Hepatocyte (in vitro differentiated cells): ENCODE measurements at regions not wholly inside any gene's neighbourhood (a gene's known extent, or its start where the extent isn't known, plus 50 kb on each side); places are given as distances from the start of the nearest gene placed in this dataset.

ENCODE experiments used
- DNase-seq: peaks from one replicate; pipeline ENCODE4 v3.0.0-alpha.2; 2016; ENCODE audit warnings: low spot score
- H2AFZ ChIP-seq: fragments of 200-600 bp; sonication (generic); 2 replicates; pipeline ENCODE4 v1.6.0; 2016; ENCODE audit warnings: antibody characterized with exemption, mild to moderate bottlenecking
- H3K27ac ChIP-seq: fragments of 200-600 bp; sonication (generic); 2 replicates; pipeline ENCODE4 v1.5.1; 2016; ENCODE audit warnings: mild to moderate bottlenecking
- H3K27me3 ChIP-seq: fragments of 200-600 bp; sonication (generic); 2 replicates; pipeline ENCODE4 v1.6.1; 2016
- H3K36me3 ChIP-seq: fragments of 200-600 bp; sonication (generic); replicated peaks from 2 replicates; pipeline ENCODE4 v1.5.1; 2016; ENCODE audit warnings: low read depth; ENCODE audit not compliant: insufficient read depth
- H3K4me1 ChIP-seq: fragments of 200-600 bp; sonication (generic); 2 replicates; pipeline ENCODE4 v1.5.1; 2016; ENCODE audit warnings: mild to moderate bottlenecking, moderate library complexity; ENCODE audit not compliant: insufficient read depth
- H3K4me2 ChIP-seq: fragments of 200-600 bp; sonication (generic); 2 replicates; pipeline ENCODE4 v1.6.0; 2016
- H3K4me3 ChIP-seq: fragments of 200-600 bp; sonication (generic); 2 replicates; pipeline ENCODE4 v1.5.1; 2016; ENCODE audit warnings: mild to moderate bottlenecking
- H3K79me2 ChIP-seq: fragments of 200-600 bp; sonication (generic); 2 replicates; pipeline ENCODE4 v1.6.0; 2017; ENCODE audit warnings: mild to moderate bottlenecking
- H3K9me2 ChIP-seq: fragments of 200-600 bp; sonication (generic); replicated peaks from 2 replicates; pipeline ENCODE4 v1.6.0; 2017; ENCODE audit warnings: mild to moderate bottlenecking; ENCODE audit not compliant: insufficient read depth
- H3K9me3 ChIP-seq: fragments of 200-600 bp; sonication (generic); 2 replicates; pipeline ENCODE4 v1.5.1; 2016; ENCODE audit warnings: low read depth, mild to moderate bottlenecking
- H4K20me1 ChIP-seq: fragments of 200-600 bp; sonication (generic); 2 replicates; pipeline ENCODE4 v1.6.0; 2016; ENCODE audit warnings: mild to moderate bottlenecking; ENCODE audit not compliant: insufficient read depth, poor library complexity, severe bottlenecking
- CTCF ChIP-seq: fragments of 200-600 bp; sonication (generic); IDR thresholded peaks from 2 replicates; pipeline ENCODE4 v1.5.1; 2016; ENCODE audit warnings: antibody characterized with exemption, mild to moderate bottlenecking; ENCODE audit not compliant: poor library complexity
- EZH2 ChIP-seq: fragments of 200-600 bp; sonication (generic); IDR thresholded peaks from 2 replicates; pipeline ENCODE4 v1.6.1; 2016; ENCODE audit warnings: antibody characterized with exemption, mild to moderate bottlenecking, borderline replicate concordance
- EZH2phosphoT487 ChIP-seq: fragments of 200-600 bp; sonication (generic); IDR thresholded peaks from one replicate; pipeline ENCODE4 v1.6.1; 2018; ENCODE audit warnings: antibody characterized with exemption, mild to moderate bottlenecking, low read depth, moderate library complexity; ENCODE audit not compliant: unreplicated experiment, severe bottlenecking
- WGBS: methylation state at CpG from one replicate; pipeline ENCODE4 v1.1.6; 2016; ENCODE audit warnings: low lambda C conversion rate; ENCODE audit errors: missing lambda C conversion rate; 5-methylcytosine and 5-hydroxymethylcytosine counted together

GRCh38 chr2:8625399-8626300 lies 56.2 kb upstream of the ID2 start:
- no peak overlapping the region for H3K4me2 ChIP-seq
- peaks cover 48% of the 10 kb centered on the region for H3K4me1 ChIP-seq
- no peaks in the 10 kb centered on the region for H3K36me3 ChIP-seq
- H3K27me3 ChIP-seq = no peaks in the 10 kb centered on the region
- H3K9me3 ChIP-seq = no peaks in the 10 kb centered on the region
- H2AFZ ChIP-seq = no peak overlapping the region
- no peaks in the 10 kb centered on the region for H3K79me2 ChIP-seq
- H3K4me3 ChIP-seq = no peak overlapping the region
- no peak for TF ChIP-seq EZH2
- no peak for TF ChIP-seq CTCF
- TF ChIP-seq EZH2phosphoT487 = no peak
- H3K9me2 ChIP-seq = no peaks in the 10 kb centered on the region
- 81% methylated on average over 24 of the region's 24 CpGs for WGBS
- peak overlapping the region; percentile 97 for H3K27ac ChIP-seq
- DNase-seq = peak; percentile 64
- no peaks in the 10 kb centered on the region for H4K20me1 ChIP-seq

GRCh38 chr2:8626572-8626971 lies 55.3 kb upstream of the ID2 start:
- Histone ChIP-seq H3K36me3 (no peaks in the 10 kb centered on the region), H3K27me3 (no peaks in the 10 kb centered on the region), H3K4me1 (peaks cover 48% of the 10 kb centered on the region), H3K9me2 (no peaks in the 10 kb centered on the region), H3K79me2 (no peaks in the 10 kb centered on the region), H3K9me3 (no peaks in the 10 kb centered on the region), H4K20me1 (no peaks in the 10 kb centered on the region), H2AFZ (no peak overlapping the region), H3K27ac (peak overlapping the region; percentile 97), H3K4me2 (peak overlapping the region; percentile 13), H3K4me3 (no peak overlapping the region)
- TF ChIP-seq CTCF = no peak
- DNase-seq = no peak
- 83% methylated on average over 8 of the region's 8 CpGs for whole genome bisulfite sequencing

GRCh38 chr2:8627019-8627691 lies 54.7 kb upstream of the ID2 start:
- no peaks in the 10 kb centered on the region for H3K9me3 ChIP-seq
- H4K20me1 ChIP-seq = no peaks in the 10 kb centered on the region
- no peaks in the 10 kb centered on the region for H3K79me2 ChIP-seq
- no peaks in the 10 kb centered on the region for H3K27me3 ChIP-seq
- peak overlapping the region; percentile 97 for H3K27ac ChIP-seq
- no peaks in the 10 kb centered on the region for H3K9me2 ChIP-seq
- WGBS = 52% methylated on average over 19 of the region's 20 CpGs
- peak overlapping the region; percentile 68 for H3K4me2 ChIP-seq
- TF ChIP-seq EZH2phosphoT487 = no peak
- TF ChIP-seq EZH2 = no peak
- no peak for TF ChIP-seq CTCF
- H3K4me3 ChIP-seq = no peak overlapping the region
- peaks cover 48% of the 10 kb centered on the region for H3K4me1 ChIP-seq
- no peak overlapping the region for H2AFZ ChIP-seq
- no peaks in the 10 kb centered on the region for H3K36me3 ChIP-seq
- DNase-seq = peak; percentile 70
